Skeletal muscle cell (primary cell): ENCODE measurements at regions not wholly inside any gene's neighbourhood (a gene's known extent, or its start where the extent isn't known, plus 50 kb on each side); places are given as distances from the start of the nearest gene placed in this dataset.
"Not testable (repeated sequence)": the region's sequence is repeated elsewhere in the genome, so short reads cannot be mapped to it uniquely, and the experiment has no call there.

Source experiments
- DNase-seq: peaks from one replicate; pipeline ENCODE4 v3.0.0-alpha.2; 2010; ENCODE audit warnings: low read depth
- H3K4me3 ChIP-seq: 2 replicates; pipeline ENCODE4 v1.5.1; 2011; ENCODE audit warnings: low read depth, mild to moderate bottlenecking, control low read depth, low read length, moderate library complexity

DNA sequence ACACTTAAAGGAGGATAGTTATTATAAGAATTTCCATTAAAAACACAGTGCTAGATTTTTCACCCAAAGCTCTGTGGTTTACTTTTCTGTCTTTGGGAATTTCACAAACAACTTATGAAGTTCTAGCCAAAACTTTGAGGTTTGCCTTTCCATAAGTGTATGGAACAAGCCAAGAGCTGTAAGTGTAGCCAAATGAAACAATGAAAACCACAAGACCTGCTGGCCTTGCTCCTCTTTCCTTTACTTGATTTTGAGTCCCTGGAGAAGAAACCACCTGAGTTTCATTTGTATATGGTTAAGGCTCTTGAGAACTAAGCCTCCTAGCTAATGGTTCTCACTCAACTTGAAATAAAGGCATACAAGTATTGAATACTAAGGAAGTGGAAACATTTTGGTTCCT is 365.3 kb upstream of the EPHA3 start:
- DNase-seq = peak; percentile 12
- H3K4me3 ChIP-seq = no peak overlapping the region

- no peak for DNase-seq
- H3K4me3 ChIP-seq = no peak overlapping the region
These were observed 364.5 kb upstream of the EPHA3 start for GRCh38 chr3:88742674-88743507.

DNA sequence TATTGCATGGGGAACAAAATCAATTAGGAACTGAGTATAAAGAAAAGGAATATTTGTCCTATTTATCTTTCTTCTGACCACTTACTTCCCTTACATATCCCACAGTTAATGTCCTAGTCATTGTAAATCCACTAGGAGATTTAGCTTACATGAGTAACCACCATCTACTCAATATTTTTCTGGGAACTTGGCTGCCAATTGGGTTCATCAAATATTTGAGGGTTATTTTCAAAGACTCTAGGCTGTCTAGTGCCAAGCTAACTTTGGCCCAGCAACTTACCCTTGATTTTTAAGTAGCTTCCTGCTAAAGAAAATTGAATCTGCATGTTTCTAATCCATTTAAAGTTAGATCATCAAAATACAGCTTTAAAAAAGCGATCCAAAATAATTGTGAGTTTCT is 362.5 kb upstream of the EPHA3 start:
- no peak for DNase-seq
- H3K4me3 ChIP-seq = no peak overlapping the region

GRCh38 chr3:88747145-88747544 is 360.3 kb upstream of the EPHA3 start:
- H3K4me3 ChIP-seq = not testable (repeated sequence)

GRCh38 chr3:88758676-88759075 is 348.7 kb upstream of the EPHA3 start:
- no peak for DNase-seq
- no peak overlapping the region for H3K4me3 ChIP-seq

More at GRCh38 chr3:88747145-88747544, 360.3 kb upstream of the EPHA3 start:
- DNase-seq = not testable (repeated sequence)

DNA sequence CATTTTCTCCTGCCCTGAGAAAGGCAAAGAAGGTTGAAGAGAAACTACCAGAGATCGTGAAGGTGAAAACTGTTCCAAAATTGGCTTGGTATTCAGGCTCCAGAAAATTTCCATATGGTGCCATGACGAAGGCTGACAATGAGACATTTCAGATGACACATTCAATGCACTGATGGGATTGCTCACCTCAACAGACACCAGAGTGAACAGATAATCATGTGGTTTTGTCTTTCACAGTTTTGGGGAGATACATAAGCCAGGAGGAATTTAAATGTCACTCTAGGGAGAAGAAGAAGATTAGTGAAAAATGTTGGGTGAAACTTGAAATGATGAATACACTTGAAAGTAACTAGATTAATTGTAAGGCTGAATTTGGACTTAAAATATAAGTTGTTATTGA is 339.7 kb upstream of the EPHA3 start:
- no peak overlapping the region for H3K4me3 ChIP-seq
- no peak for DNase-seq

- no peak for DNase-seq
- no peak overlapping the region for H3K4me3 ChIP-seq
These were observed 333.7 kb upstream of the EPHA3 start for GRCh38 chr3:88773766-88774165.

GRCh38 chr3:88775026-88775690 is 332.3 kb upstream of the EPHA3 start:
- H3K4me3 ChIP-seq = no peak overlapping the region
- no peak for DNase-seq

DNA sequence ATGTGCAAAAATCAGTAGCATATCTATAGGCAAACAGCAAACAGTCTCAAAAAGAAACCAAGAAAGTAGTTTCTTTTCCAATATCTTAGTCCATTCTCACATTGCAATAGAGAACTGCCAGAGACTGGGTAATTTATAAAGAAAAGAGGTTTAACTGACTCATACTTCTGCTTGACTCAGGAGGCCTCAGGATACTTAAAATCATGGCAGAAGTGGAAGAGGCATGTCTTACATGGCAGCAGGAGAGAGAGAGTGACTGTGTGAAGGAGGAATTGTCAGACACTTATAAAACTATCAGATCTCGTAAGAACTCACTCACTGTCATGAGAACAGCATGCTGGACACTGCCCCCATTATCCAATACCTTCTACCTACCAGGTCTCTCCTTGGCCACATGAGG is 327.9 kb upstream of the EPHA3 start:
- no peak for DNase-seq
- no peak overlapping the region for H3K4me3 ChIP-seq

DNA sequence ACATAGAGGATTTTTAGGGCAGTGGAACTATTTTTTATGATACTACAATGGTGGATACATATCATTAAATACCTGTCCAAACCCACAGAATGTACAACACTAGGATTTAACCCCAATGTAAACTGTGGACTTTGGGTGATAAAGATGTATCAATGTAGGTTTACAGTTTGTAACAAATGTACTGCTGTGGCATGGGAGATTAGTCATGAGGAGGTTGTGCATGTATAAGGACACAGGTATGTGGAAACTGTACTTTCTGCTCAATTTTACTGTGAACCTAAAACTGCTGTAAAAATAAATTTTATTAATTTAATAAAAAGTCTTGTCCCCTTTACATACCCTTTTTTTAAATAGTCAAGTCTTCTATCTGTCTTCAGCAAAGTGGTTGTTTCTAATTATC is 322.5 kb upstream of the EPHA3 start:
- no peak overlapping the region for H3K4me3 ChIP-seq
- no peak for DNase-seq

DNA sequence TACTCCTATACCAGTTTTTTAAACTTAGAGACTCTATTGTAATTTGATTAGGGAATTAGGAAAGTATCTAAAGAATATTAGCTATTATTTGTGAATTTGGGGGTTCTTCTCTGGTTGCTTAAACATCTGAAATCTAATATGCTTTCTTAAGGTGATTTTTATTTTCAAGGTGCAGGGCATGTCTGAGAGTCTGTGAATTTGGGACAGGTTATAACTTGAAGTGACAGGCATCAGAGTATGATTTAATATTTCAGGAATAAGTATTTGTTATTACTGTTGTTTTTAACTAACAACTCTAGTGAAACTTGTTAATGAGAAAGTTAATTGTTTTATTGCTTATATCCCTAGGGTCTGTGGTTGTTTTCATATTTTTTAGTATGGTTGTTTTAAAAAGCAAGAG is 321.6 kb upstream of the EPHA3 start:
- H3K4me3 ChIP-seq = no peak overlapping the region
- no peak for DNase-seq

- H3K4me3 ChIP-seq = no peak overlapping the region
- no peak for DNase-seq
These were observed 311.9 kb upstream of the EPHA3 start for GRCh38 chr3:88795503-88795902.

DNA sequence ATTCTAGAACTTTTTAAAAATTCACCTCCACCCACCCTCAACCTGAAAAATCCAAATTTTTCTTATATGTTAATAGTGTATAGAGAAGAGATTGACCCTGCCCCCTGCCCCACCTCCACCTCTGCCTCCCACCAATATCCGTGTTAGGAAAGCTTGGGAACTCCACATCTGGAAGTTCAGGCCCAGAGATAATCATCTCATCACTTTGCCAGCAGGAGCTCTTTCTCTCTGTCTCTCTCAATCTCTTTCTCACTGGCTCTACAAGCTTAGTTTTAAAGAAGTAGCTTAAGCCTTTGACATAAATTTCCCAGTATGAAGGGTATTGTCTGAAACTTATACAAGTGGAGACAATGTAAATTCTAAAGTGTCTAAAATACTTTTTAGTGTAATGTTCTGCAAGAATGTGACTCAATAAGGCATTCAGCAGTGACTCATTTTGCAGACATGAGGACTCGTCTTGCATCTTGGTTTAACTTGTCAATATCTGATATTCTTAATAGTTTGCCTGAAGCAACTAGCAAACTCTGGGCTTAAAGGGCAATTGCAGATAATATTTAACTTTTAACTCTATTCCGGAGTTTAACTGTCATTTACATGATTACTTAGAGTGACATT is 299.8 kb upstream of the EPHA3 start:
- DNase-seq = peak; percentile 62
- H3K4me3 ChIP-seq = no peak overlapping the region

GRCh38 chr3:88809993-88810392 is 297.4 kb upstream of the EPHA3 start:
- peak; percentile 39 for DNase-seq
- no peak overlapping the region for H3K4me3 ChIP-seq

GRCh38 chr3:88810455-88810854 is 297.0 kb upstream of the EPHA3 start:
- DNase-seq = peak; percentile 55
- no peak overlapping the region for H3K4me3 ChIP-seq

- no peak for DNase-seq
- no peak overlapping the region for H3K4me3 ChIP-seq
These were observed 296.3 kb upstream of the EPHA3 start for GRCh38 chr3:88811096-88811495.

- no peak overlapping the region for H3K4me3 ChIP-seq
- no peak for DNase-seq
These were observed 294.8 kb upstream of the EPHA3 start for GRCh38 chr3:88812576-88812975.

DNA sequence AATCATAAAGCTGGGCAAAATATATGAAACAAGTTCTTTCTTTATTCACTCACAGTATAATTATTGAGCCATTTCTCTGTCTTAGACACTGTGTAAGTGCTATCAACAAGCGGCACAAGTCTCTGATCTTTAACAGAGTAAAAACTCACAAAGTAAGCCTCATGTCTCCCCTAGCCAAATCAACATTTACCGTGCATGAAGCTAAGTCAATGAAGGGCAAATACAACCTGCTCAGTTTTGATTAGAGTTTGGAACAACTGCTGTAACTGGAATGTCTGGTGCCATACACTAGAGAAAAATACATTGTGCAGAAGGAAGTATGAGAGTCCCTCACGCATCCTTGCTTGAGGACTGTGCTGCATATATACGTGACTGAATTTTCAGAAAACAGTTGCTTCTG is 291.0 kb upstream of the EPHA3 start:
- no peak overlapping the region for H3K4me3 ChIP-seq
- DNase-seq = no peak

GRCh38 chr3:88824666-88825564 is 282.5 kb upstream of the EPHA3 start:
- DNase-seq = peak; percentile 56
- no peak overlapping the region for H3K4me3 ChIP-seq

DNA sequence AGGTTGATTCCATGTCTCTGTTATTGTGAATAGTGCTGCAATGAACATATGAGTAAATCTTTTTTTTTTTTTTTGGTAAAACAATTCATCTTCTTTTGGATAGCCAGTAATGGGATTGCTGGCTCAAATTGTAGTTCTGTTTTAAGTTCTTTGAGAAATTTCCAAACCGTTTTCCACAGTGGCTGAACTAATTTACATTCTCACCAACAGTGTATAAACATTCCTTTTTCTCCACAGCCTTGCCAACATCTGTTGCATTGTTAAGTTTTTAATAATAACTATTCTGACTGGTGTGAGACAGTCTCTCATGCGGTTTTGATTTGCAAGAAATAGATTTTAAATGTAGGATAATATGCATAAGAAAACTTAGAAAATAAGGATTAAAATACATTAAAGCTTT is 279.0 kb upstream of the EPHA3 start:
- H3K4me3 ChIP-seq = no peak overlapping the region
- no peak for DNase-seq
